Right kidney (tissue), 1 donor: ENCODE measurements at regions not wholly inside any gene's neighbourhood (a gene's known extent, or its start where the extent isn't known, plus 50 kb on each side); places are given as distances from the start of the nearest gene placed in this dataset.

Experiments
- DNase-seq: peaks from one replicate; pipeline ENCODE4 v3.0.0-alpha.2; 2016

GRCh38 chr4:108520807-108521206 lies 99.6 kb upstream of the RPL34 start:
- DNase-seq: no peak

DNA sequence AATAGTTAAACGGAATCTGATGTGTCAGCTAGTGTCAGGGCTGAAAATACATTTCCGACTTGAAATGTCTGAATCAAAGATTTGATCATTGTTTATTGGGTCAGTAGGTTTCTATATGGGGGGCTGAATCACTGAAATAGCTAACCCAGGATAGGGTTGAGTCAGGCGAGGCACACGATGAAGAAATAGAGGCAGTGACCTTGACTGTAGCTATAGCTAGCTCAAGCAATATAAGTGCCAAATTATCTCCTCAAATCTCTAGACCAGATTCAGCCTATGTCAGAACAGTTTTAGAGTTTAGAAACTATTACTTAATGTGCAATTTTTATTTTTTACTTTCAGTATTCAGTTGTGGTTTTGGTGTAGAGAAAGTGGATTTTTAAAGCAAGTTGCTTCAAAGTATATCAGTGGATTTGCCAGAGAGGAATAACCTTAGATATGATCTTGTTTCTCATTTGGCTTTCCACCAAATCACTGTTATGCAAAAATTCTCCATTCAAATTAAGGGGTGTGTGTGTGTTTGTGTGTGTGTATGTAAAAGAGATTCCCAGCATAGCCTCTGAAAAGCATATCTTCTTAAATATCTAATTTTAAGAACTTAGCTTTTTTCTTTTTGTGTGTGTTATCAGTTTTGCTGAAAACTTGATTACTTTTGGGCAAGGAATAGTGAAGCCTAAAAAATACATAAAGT lies 100.3 kb upstream of the RPL34 start:
- no peak for DNase-seq

- no peak for DNase-seq
Observed at GRCh38 chr4:108519208-108519833, 101.1 kb upstream of the RPL34 start.

- DNase-seq: peak; percentile 48
Observed at GRCh38 chr4:108512615-108513505, 107.5 kb upstream of the RPL34 start.

DNA sequence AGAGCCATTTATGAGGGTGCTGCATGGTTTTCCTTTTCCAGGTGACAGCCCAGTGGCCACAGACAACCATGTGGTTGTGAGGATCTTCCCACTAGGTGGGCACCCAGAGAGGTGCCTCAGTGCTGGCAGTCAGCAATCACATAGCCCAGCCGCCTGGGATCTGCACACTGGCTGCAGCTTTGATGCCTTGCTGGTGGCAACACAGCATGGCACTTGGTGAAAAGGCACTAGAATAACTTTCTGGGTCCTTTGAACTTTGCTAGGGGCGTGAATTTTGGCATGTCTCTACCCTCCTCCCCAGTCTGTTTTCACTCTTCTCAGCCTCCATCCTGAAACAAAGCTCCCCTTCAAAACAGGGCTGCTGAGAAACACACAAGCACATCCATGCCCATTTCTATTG lies 108.8 kb upstream of the RPL34 start:
- no peak for DNase-seq

- DNase-seq: no peak
Observed at GRCh38 chr4:108502356-108502755, 118.0 kb upstream of the RPL34 start.

DNA sequence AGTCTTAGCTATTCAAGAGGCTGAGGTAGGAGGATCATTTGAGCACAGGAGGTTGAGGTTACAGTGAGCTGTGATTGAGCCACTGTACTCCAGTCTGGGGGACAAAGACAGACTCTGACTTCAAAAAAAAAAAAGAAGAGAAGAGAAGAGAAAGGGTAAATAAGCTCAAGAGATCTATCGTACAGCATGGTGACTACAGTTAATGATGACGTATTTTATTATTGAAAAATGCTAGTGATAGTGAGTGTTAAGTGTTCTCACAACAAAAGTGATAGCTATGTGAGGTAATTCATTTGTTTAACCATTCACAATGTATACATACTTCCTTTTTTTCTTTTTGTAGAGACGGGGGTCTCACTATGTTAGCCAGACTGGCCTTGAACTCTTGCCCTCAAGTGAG lies 121.5 kb upstream of the RPL34 start:
- DNase-seq: no peak

GRCh38 chr4:108493596-108493931 lies 126.8 kb upstream of the RPL34 start:
- DNase-seq: no peak

DNA sequence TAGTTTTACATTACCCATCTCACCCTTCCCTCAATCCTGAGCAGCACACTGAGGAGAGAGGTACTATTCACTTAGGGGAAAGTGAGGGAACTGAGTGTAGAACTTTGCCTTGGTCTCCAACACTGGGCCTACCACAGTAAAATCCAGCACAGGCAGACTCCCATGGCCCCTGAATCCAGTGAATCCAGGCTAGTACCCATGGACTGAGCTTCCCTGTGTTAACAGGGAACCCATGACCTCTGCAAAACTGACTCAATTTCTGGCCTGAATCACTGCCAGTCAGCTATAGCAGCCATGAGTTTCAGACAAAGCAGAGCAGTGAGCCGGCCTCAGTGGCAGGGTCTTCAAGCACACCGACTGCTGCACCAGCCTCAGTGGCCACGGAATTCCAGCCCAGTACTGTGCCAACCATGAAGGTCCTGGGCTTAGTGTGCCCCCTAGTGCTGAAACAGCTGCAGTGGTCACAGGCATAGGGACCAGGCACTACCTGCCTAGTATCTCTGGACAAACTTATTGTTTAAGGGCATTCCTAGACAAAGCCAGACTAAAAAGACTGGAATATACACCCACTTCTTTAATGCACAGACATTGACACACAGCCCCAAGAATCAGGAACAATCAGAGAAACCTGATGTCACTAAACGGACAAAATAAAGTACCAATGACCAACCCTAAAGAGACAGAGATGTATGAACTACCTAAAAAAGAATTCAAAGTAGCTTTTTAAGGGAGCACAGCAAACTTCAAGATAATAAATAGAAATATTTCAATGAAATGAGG lies 127.4 kb upstream of the RPL34 start:
- no peak for DNase-seq

DNA sequence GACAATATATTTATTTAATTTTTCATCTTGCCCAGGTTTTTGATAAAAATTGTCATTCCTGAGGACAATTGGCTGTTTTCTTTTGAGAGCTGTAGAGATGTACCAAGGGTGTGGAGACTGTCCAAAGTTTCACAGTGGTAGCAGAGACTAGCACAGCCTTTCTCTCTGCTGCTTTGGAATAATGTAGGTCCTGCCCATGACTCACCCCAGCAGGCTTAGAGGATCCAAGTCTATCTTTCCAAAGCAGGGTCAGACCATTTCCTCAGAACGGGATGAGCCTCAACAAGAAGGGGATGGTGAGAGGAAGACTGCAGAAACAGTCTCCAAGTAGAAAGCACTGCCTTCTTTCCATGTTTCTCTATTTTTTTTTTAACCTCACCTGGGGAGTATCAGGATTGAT lies 131.5 kb upstream of the RPL34 start:
- no peak for DNase-seq

- DNase-seq: no peak
Observed at GRCh38 chr4:108486046-108486445, 134.3 kb upstream of the RPL34 start.

- no peak for DNase-seq
Observed at GRCh38 chr4:108484187-108484586, 136.2 kb upstream of the RPL34 start.

DNA sequence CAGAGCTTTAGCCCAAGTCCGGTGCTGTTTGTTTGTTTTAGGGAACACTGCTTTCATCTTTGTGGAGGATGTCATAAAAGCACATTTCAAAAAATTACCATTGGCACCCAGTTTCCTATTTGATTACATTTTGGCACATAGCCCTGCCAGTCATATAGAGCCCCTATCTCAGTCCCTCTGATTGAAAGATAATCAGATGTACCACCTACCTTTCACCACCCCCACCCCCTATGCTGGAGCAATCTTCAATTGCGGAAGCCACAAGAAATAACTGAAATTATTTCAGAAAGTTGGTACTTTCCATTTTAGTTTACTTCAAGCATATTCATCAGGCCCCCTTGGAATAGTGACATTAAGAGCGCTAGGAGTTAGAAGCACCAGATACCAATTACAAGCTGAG lies 136.7 kb upstream of the RPL34 start:
- no peak for DNase-seq

DNA sequence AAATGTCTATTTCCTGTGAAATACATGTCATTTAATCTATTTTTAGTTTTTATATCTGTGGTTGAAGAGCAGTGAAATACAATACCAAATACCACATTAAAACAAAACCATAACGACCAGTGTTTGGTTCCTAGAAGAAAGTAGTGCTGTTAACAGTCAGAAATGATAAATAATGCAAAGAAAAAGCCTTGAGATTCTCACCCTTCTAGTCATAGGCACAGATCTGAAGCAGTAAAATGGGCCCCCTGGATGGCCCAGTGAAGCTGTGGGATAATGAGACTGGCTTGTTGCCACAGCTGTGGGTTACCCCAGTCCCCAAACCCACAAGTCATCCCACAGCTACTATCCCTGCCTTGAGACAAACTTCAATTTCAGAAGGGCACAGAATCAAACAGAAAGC lies 137.3 kb upstream of the RPL34 start:
- DNase-seq: no peak

GRCh38 chr4:108480881-108481280 lies 139.5 kb upstream of the RPL34 start:
- DNase-seq: no peak

DNA sequence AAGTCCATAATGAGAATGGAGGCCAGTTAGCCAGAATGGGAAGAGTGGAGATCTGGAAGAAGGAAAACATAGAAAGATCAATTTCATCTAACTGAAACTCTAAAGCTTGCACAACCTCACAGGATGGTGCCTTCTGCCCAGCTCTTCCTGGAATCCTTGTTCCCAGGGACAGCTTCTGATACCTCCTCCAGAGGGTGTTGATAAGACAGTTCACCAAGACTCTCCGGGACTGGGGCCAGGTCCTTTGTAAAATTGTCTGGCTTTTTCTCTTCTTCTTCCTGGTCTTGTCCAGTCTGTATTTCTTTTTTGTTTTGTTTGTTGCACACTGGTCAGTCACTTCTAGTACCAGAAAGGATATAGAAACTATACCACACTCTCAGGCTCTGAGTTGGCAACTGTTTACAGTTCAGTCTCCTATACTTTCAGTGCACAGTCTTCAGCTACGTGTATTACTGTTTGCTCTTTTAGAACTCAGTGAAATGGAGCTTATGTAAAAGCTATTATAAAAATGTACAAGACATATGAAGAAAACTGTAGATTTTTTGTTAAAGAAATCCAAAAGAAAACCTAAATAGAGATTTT lies 142.8 kb upstream of the RPL34 start:
- DNase-seq: no peak

DNA sequence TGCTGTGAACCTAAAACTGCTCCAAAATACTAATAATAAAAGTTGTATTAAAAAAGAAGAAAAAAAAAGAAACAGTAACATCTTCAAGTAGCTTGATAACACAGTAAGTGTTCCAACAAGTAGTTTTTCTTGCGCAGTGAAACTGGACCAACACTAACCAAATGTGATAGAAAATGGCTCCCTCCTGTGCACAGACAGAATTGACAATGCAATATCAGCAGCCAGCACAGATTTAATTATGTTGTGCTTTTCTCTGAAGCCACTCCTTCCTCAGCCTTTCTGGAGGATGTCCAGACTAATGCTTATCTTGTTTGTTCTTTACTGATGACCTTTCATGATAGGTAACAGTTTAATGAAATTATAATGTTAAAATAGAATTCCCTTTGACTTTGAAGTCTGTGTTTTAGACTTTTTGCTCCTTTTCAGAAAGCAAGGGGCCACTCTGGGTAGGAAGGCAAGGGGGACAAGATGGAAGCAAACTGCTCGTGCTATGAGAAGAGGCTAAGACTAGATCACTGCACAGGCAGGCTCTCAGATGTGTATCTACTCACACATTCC lies 147.1 kb upstream of the RPL34 start:
- no peak for DNase-seq

GRCh38 chr4:108466936-108467902 lies 153.2 kb upstream of the RPL34 start:
- no peak for DNase-seq

DNA sequence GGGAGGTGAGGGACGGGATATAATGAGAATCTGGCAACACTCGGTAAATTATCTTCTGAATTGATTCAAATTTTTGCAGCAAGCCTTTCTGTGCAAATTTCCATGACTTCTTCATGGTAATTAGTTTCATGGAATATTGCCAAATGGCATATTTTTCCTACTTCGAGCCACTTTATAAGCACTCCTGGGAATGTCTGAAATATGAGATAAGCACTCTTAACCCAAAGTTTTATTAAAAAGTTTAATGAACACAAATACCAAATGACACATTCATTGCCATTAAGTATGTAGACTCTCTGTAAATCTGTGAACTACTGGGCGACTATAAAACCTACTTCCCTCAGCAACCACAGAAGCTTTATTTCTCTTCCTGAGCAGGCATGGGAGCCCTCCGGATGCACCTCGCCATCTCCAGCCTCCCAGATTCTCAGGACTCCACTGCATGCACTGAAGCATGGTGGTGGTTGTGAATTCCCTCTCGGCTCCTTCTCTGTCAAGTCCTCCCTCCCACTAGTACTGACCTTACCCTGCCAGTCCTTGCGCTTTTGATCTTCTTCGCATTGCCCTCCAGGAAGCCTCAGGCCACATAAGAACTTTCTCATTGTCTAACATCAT lies 154.4 kb upstream of the RPL34 start:
- no peak for DNase-seq

GRCh38 chr4:108458681-108459080 lies 161.7 kb upstream of the RPL34 start:
- no peak for DNase-seq
